Left lung (tissue), 4 donors: ENCODE measurements at regions not wholly inside any gene's neighbourhood (a gene's known extent, or its start where the extent isn't known, plus 50 kb on each side); places are given as distances from the start of the nearest gene placed in this dataset.
A peak's percentile ranks its signal among the peaks of the same experiment; 100 is the strongest.

ENCODE experiments used
- ATAC-seq: fragments of 200-7000 bp; cut with Tn5 transposase; one replicate; pipeline ENCODE4 v1.9.1; 2020; ENCODE audit warnings: moderate library complexity
- DNase-seq, 4 donors: peaks; one replicate each; pipeline ENCODE4 v3.0.0-alpha.2; 2013 to 2020
- H3K27ac ChIP-seq, 2 donors: fragments of 200-600 bp; sonication (generic) in 1 of 2; one replicate each; pipeline versions ENCODE4 v1.5.0 to v1.8.0; 2020 to 2021
- H3K27me3 ChIP-seq, 2 donors: fragments of 200-600 bp; sonication (generic) in 1 of 2; one replicate each; pipeline versions ENCODE4 v1.5.0 to v1.8.0; 2020 to 2021
- H3K36me3 ChIP-seq, 2 donors: fragments of 200-600 bp; sonication (generic) in 1 of 2; one replicate each; pipeline versions ENCODE4 v1.5.0 to v1.8.0; 2020 to 2021
- H3K4me1 ChIP-seq, 2 donors: fragments of 200-600 bp; one replicate each; pipeline ENCODE4 v1.8.0; 2021
- H3K4me3 ChIP-seq, 2 donors: fragments of 200-600 bp; sonication (generic) in 1 of 2; one replicate each; pipeline versions ENCODE4 v1.5.0 to v1.8.0; 2020 to 2021; ENCODE audit warnings: mild to moderate bottlenecking in 1 of 2
- H3K9me3 ChIP-seq, 2 donors: fragments of 200-600 bp; sonication (generic) in 1 of 2; one replicate each; pipeline versions ENCODE4 v1.5.0 to v1.8.0; 2020 to 2021
- CTCF ChIP-seq, 2 donors: fragments of 200-600 bp; sonication (generic) in 1 of 2; IDR thresholded peaks; one replicate each; pipeline versions ENCODE4 v1.5.0 to v1.8.0; 2021; ENCODE audit warnings: antibody characterized with exemption in 2 of 2
- intact Hi-C, 2 donors: fragments of 100-400 bp; cut with DNase I; formaldehyde crosslinking; loops; one replicate each; pipeline versions ENCODE4 v1.11.2 to v1.14.2; 2022
- donor health status: DM: no; HTN: yes; CAD: no.
- donor health status: DM: no; HTN: no; CAD: no.

- no peaks in the 10 kb centered on the region for H3K36me3 ChIP-seq
- no peak for ATAC-seq
- intact Hi-C loops = no loop called here
- no peak for DNase-seq
- no peak overlapping the region for H3K27ac ChIP-seq
- H3K4me3 ChIP-seq = no peak overlapping the region
- H3K4me1 ChIP-seq = no peaks in the 10 kb centered on the region
- TF ChIP-seq CTCF (IDR thresholded peaks at IDR 0.05) = no peak
- no peaks in the 10 kb centered on the region for H3K27me3 ChIP-seq
- H3K9me3 ChIP-seq = peaks cover 0 to 32% of the 10 kb centered on the region in 2 donors
Measured at GRCh38 chr1:95832370-95832769, 598.4 kb downstream of the RWDD3 start.

DNA sequence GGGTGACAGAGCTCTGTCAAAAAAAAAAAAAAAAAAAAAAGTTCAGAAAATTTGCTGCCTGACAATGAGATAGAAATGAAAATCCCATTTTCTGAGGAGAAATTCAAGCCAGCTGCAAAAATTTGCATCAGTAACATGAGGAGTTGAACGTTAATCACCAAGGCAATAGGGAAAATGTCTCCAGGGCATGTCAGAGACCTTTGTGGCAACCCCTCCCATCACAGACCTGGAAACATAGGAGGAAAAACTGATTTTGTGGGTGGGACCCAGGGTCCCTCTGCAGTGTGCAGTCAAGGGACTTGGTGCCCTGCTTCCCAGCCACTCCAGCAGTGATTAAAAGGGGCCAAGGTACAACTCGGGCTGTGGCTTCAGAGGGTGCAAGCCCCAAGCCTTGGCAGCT is 615.4 kb downstream of the RWDD3 start:
- no peak for TF ChIP-seq CTCF (IDR thresholded peaks at IDR 0.05)
- H3K4me1 ChIP-seq = no peaks in the 10 kb centered on the region
- DNase-seq (no peak), ATAC-seq (no peak)
- intact Hi-C loops = no loop called here
- H3K27me3 ChIP-seq = no peaks in the 10 kb centered on the region
- H3K9me3 ChIP-seq = peaks cover 0 to 10% of the 10 kb centered on the region in 2 donors
- H3K36me3 ChIP-seq = no peaks in the 10 kb centered on the region
- H3K4me3 ChIP-seq = no peak overlapping the region
- no peak overlapping the region for H3K27ac ChIP-seq

GRCh38 chr1:95850165-95850649 is 616.2 kb downstream of the RWDD3 start:
- H3K27ac ChIP-seq = no peak overlapping the region
- no peaks in the 10 kb centered on the region for H3K36me3 ChIP-seq
- no peak for TF ChIP-seq CTCF (IDR thresholded peaks at IDR 0.05)
- no peak for DNase-seq
- H3K4me1 ChIP-seq = no peaks in the 10 kb centered on the region
- no peak for ATAC-seq
- H3K9me3 ChIP-seq = peaks cover 0 to 10% of the 10 kb centered on the region in 2 donors
- intact Hi-C loops = no loop called here
- H3K4me3 ChIP-seq = no peak overlapping the region
- H3K27me3 ChIP-seq = no peaks in the 10 kb centered on the region

DNA sequence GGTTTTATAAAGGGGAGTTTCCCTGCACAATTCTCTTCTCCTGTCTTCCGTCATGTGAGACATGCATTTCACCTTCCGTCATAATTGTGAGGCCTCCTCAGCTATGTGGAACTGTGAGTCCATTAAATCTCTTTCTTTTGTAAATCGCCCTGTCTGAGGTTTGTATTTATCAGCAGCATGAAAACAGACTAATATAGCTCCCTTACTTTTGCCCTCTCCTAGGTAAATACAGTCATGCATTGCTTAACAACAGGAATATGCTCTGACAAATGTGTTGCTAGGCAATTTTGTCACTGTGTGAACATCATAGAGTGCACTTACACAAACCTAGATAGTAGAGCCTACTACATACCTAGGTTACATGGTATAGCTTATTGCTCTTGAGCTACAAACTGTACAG is 616.8 kb downstream of the RWDD3 start:
- no peak overlapping the region for H3K27ac ChIP-seq
- peaks cover 0 to 10% of the 10 kb centered on the region in 2 donors for H3K9me3 ChIP-seq
- DNase-seq = no peak
- no peak for ATAC-seq
- H3K36me3 ChIP-seq = no peaks in the 10 kb centered on the region
- no peak for TF ChIP-seq CTCF (IDR thresholded peaks at IDR 0.05)
- H3K27me3 ChIP-seq = no peaks in the 10 kb centered on the region
- no peaks in the 10 kb centered on the region for H3K4me1 ChIP-seq
- H3K4me3 ChIP-seq = no peak overlapping the region
- intact Hi-C loops = no loop called here

DNA sequence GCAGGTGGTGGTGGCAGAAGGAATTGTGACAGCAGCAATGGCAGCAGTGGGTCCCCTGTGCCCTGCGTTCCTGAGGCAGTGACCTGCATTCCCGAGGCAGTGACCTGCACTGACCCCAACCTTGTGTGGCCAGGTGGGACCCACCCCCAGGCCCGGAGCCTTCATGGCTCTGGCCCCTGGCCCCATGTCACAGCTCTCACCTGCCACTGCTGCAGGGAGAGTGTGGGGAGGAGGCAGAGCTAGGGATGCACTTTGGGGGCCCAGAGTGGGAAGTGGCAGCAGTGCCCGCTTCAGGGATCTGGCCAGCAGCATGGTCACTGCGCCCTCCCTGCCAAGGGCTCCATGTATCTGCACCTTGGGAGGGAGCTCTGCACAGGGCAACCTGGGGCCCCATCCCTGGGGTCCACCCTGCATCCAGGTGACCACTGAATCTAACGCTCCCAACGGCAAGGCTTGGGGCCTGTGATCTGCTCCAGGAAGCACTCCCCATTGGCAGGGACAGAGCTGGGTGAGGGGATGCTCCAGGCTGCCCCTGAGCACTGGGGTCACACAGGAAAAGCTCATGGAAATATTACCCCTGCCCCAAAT is 618.6 kb downstream of the RWDD3 start:
- Histone ChIP-seq H3K27ac (no peak overlapping the region), H3K9me3 (peaks cover 0 to 10% of the 10 kb centered on the region in 2 donors), H3K4me1 (no peaks in the 10 kb centered on the region), H3K36me3 (no peaks in the 10 kb centered on the region), H3K27me3 (no peaks in the 10 kb centered on the region), H3K4me3 (no peak overlapping the region)
- intact Hi-C loops = no loop called here
- DNase-seq = peak in 1 of 4 donors; percentile 51
- no peak for TF ChIP-seq CTCF (IDR thresholded peaks at IDR 0.05)
- ATAC-seq = no peak
